HEK293 (cell line): ENCODE measurements at regions not wholly inside any gene's neighbourhood (a gene's known extent, or its start where the extent isn't known, plus 50 kb on each side); places are given as distances from the start of the nearest gene placed in this dataset.

Source experiments
- CTCF ChIA-PET: fragments of 350-600 bp; formaldehyde crosslinking; extraction: SDS; loops from one replicate; lab custom pipeline; 2021; ENCODE audit warnings: antibody characterized with exemption; lab: Yijun Ruan, JAX
- POLR2A ChIA-PET: fragments of 300-600 bp; formaldehyde crosslinking; extraction: SDS; loops from one replicate; lab custom pipeline; 2020; ENCODE audit warnings: antibody characterized with exemption, inconsistent platforms; lab: Yijun Ruan, JAX
- H3K27ac ChIP-seq: fragments of 200-500 bp; sonication (Bioruptor generic); 2 replicates; pipeline ENCODE4 v1.5.1; 2014; ENCODE audit warnings: low read depth, low read length, control low read depth, inconsistent platforms; ENCODE audit errors: extremely low read depth
- H3K36me3 ChIP-seq, 2 experiments: fragments of 200-500 bp in 1 of 2; sonication (Bioruptor generic) in 1 of 2; 1 replicate in 1 of 2; 2 replicates in 1 of 2; pipeline ENCODE4 v1.5.1; 2014 to 2017; ENCODE audit warnings: inconsistent platforms in 2 of 2, low read length in 2 of 2; ENCODE audit not compliant: control insufficient read depth in 2 of 2, insufficient read depth in 1 of 2
- H3K4me1 ChIP-seq: fragments of 200-500 bp; sonication (Bioruptor generic); 2 replicates; pipeline ENCODE4 v1.5.1; 2014; ENCODE audit warnings: mild to moderate bottlenecking, low read length, inconsistent platforms; ENCODE audit not compliant: control insufficient read depth, insufficient read depth
- H3K4me3 ChIP-seq: 2 replicates; pipeline ENCODE4 v1.5.1; 2011; ENCODE audit warnings: low read depth, mild to moderate bottlenecking, control low read depth, low read length, moderate library complexity
- H3K9me3 ChIP-seq: fragments of 200-500 bp; sonication (Bioruptor generic); 2 replicates; pipeline ENCODE4 v1.5.1; 2014; ENCODE audit warnings: low read depth, low read length, inconsistent platforms; ENCODE audit not compliant: control insufficient read depth, insufficient read depth
- KLF8 ChIP-seq: fragments of 450-650 bp; formaldehyde crosslinking; IDR thresholded peaks from 2 replicates; pipeline ENCODE4 v1.5.1; 2016; ENCODE audit warnings: missing biosample characterization, missing genetic modification characterization
- MYNN ChIP-seq: fragments of 450-650 bp; formaldehyde crosslinking; IDR thresholded peaks from 2 replicates; pipeline ENCODE4 v1.5.1; 2016; ENCODE audit warnings: missing biosample characterization, missing genetic modification characterization, borderline replicate concordance
- OSR2 ChIP-seq: fragments of 450-650 bp; formaldehyde crosslinking; IDR thresholded peaks from 2 replicates; pipeline ENCODE4 v1.5.1; 2016; ENCODE audit warnings: missing biosample characterization, missing genetic modification characterization
- SALL2 ChIP-seq: fragments of 450-650 bp; formaldehyde crosslinking; IDR thresholded peaks from 2 replicates; pipeline ENCODE4 v1.5.0; 2017; ENCODE audit warnings: missing biosample characterization, mild to moderate bottlenecking, missing genetic modification characterization, borderline replicate concordance
- ZBTB17 ChIP-seq: fragments of 450-650 bp; formaldehyde crosslinking; IDR thresholded peaks from 2 replicates; pipeline ENCODE4 v1.5.1; 2016; ENCODE audit warnings: missing biosample characterization, missing genetic modification characterization
- ZBTB21 ChIP-seq: fragments of 450-650 bp; formaldehyde crosslinking; IDR thresholded peaks from 2 replicates; pipeline ENCODE4 v1.5.1; 2017; ENCODE audit warnings: missing biosample characterization, missing genetic modification characterization
- ZIC2 ChIP-seq: fragments of 450-650 bp; formaldehyde crosslinking; IDR thresholded peaks from 2 replicates; pipeline ENCODE4 v1.5.1; 2016; ENCODE audit warnings: missing biosample characterization, missing genetic modification characterization
- ZNF121 ChIP-seq: fragments of 450-650 bp; formaldehyde crosslinking; IDR thresholded peaks from 2 replicates; pipeline ENCODE4 v1.5.1; 2016; ENCODE audit warnings: missing biosample characterization, missing genetic modification characterization
- ZNF146 ChIP-seq: fragments of 450-650 bp; formaldehyde crosslinking; IDR thresholded peaks from 2 replicates; pipeline ENCODE4 v1.5.1; 2016; ENCODE audit warnings: missing biosample characterization, missing genetic modification characterization
- ZNF184 ChIP-seq: fragments of 450-650 bp; IDR thresholded peaks from 2 replicates; pipeline ENCODE4 v1.5.1; 2018; ENCODE audit warnings: missing biosample characterization, mild to moderate bottlenecking, missing genetic modification characterization
- ZNF292 ChIP-seq: fragments of 450-650 bp; formaldehyde crosslinking; IDR thresholded peaks from 2 replicates; pipeline ENCODE4 v1.5.1; 2016; ENCODE audit warnings: low read depth, missing biosample characterization, missing genetic modification characterization, borderline replicate concordance
- ZNF302 ChIP-seq: fragments of 450-650 bp; formaldehyde crosslinking; IDR thresholded peaks from 2 replicates; pipeline ENCODE4 v1.5.1; 2016; ENCODE audit warnings: missing biosample characterization, missing genetic modification characterization, low read depth
- ZNF335 ChIP-seq: fragments of 450-650 bp; formaldehyde crosslinking; conservative IDR thresholded peaks from 2 replicates; pipeline ENCODE4 v1.5.1; 2016; ENCODE audit warnings: missing biosample characterization, missing genetic modification characterization
- ZNF366 ChIP-seq: fragments of 450-650 bp; formaldehyde crosslinking; conservative IDR thresholded peaks from 2 replicates; pipeline ENCODE4 v1.5.1; 2016; ENCODE audit warnings: missing biosample characterization, missing genetic modification characterization
- ZNF530 ChIP-seq: fragments of 450-650 bp; formaldehyde crosslinking; IDR thresholded peaks from 2 replicates; pipeline ENCODE4 v1.5.1; 2016; ENCODE audit warnings: low read depth, missing biosample characterization, missing genetic modification characterization
- ZNF544 ChIP-seq: fragments of 450-650 bp; formaldehyde crosslinking; IDR thresholded peaks from 2 replicates; pipeline ENCODE4 v1.5.0; 2017; ENCODE audit warnings: missing biosample characterization, missing genetic modification characterization
- ZNF555 ChIP-seq: fragments of 450-650 bp; formaldehyde crosslinking; conservative IDR thresholded peaks from 2 replicates; pipeline ENCODE4 v1.5.1; 2017; ENCODE audit warnings: missing biosample characterization, mild to moderate bottlenecking, missing genetic modification characterization, inconsistent platforms
- ZNF596 ChIP-seq: fragments of 450-650 bp; IDR thresholded peaks from 2 replicates; pipeline ENCODE4 v1.5.0; 2018; ENCODE audit warnings: missing biosample characterization, mild to moderate bottlenecking, missing genetic modification characterization, moderate library complexity
- ZNF610 ChIP-seq: fragments of 450-650 bp; formaldehyde crosslinking; IDR thresholded peaks from 2 replicates; pipeline ENCODE4 v1.5.1; 2016; ENCODE audit warnings: missing biosample characterization, missing genetic modification characterization, borderline replicate concordance
- ZNF623 ChIP-seq: fragments of 450-650 bp; formaldehyde crosslinking; IDR thresholded peaks from 2 replicates; pipeline ENCODE4 v1.5.1; 2016; ENCODE audit warnings: missing biosample characterization, missing genetic modification characterization
- ZNF626 ChIP-seq: fragments of 450-650 bp; sonication (Bioruptor Pico); formaldehyde crosslinking; IDR thresholded peaks from 2 replicates; pipeline ENCODE4 v1.5.1; 2018; ENCODE audit warnings: missing biosample characterization, missing genetic modification characterization, inconsistent platforms
- ZNF660 ChIP-seq: fragments of 450-650 bp; IDR thresholded peaks from 2 replicates; pipeline ENCODE4 v1.5.1; 2018; ENCODE audit warnings: missing biosample characterization, mild to moderate bottlenecking, missing genetic modification characterization
- ZNF677 ChIP-seq: fragments of 450-650 bp; IDR thresholded peaks from 2 replicates; pipeline ENCODE4 v1.5.0; 2018; ENCODE audit warnings: missing biosample characterization, mild to moderate bottlenecking, missing genetic modification characterization, moderate library complexity
- ZNF791 ChIP-seq: fragments of 450-650 bp; formaldehyde crosslinking; IDR thresholded peaks from 2 replicates; pipeline ENCODE4 v1.5.1; 2016; ENCODE audit warnings: missing biosample characterization, missing genetic modification characterization
- ZSCAN30 ChIP-seq: fragments of 450-650 bp; IDR thresholded peaks from 2 replicates; pipeline ENCODE4 v1.5.1; 2018; ENCODE audit warnings: missing biosample characterization, mild to moderate bottlenecking, missing genetic modification characterization, moderate library complexity
- TF ChIP-seq, protein P1 (sequence below): fragments of 450-650 bp; formaldehyde crosslinking; IDR thresholded peaks from 2 replicates; pipeline ENCODE4 v1.5.1; 2016; ENCODE audit warnings: missing biosample characterization, missing genetic modification characterization
- TF ChIP-seq, protein P2 (sequence below): fragments of 450-650 bp; IDR thresholded peaks from 2 replicates; pipeline ENCODE4 v1.5.1; 2018; ENCODE audit warnings: missing biosample characterization, missing genetic modification characterization
- TF ChIP-seq, protein P3 (sequence below): fragments of 450-650 bp; formaldehyde crosslinking; IDR thresholded peaks from 2 replicates; pipeline ENCODE4 v1.5.1; 2017; ENCODE audit warnings: missing biosample characterization, mild to moderate bottlenecking, missing genetic modification characterization, moderate library complexity
- TF ChIP-seq, protein P4 (sequence below): fragments of 450-650 bp; IDR thresholded peaks from 2 replicates; pipeline ENCODE4 v1.5.1; 2018; ENCODE audit warnings: missing biosample characterization, mild to moderate bottlenecking, missing genetic modification characterization

DNA sequence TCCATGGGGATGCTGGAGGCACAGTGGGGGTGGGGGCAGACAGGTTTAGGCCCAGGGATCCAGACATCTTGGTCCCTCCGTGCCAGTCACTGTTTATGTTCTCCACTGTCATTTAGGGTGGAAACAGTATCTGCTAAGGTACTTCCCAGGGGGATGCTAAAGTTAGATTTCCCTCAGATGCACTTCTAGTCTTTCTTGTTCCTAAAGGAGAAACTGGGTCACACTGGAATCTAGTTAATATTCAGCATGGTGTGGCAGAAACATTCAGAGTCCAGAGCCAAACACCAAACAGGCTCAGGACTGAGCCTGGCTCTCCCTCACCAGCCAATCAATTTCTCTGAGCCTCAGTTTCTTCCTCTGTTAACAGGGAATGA lies 83.4 kb upstream of the PLET1 start (continued):
- TF ChIP-seq ZNF610 (tag by site-specific recombination) (no peak), ZBTB21 (tag by site-specific recombination) (no peak), ZNF596 (tag by site-specific recombination) (no peak), ZIC2 (no peak; the same call in 1 of the 2 replicates)

DNA sequence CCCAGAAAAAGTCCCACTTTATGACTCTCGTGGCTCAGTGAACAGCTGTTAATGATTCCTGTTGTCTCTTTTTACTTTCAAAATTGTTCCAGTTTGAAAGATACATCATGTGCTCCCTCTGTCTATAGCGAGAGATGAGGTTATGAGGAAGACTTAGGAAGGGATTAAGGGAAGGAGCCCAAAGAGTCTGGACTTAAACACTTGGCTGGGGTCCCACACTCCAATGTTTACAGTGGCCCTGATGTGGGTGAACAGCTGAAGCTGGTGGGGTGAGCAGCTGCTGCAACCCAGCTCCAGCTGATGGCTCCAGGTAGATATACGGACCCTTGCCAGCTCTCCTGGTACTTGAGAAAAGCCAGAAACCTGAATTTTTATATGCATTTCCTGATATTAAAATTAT lies 84.5 kb upstream of the PLET1 start:
- H3K36me3 ChIP-seq: no peaks in the 10 kb centered on the region
- ChIA-PET POLR2A (no interaction called here), CTCF (interaction anchor here (0.8 to 2.0 kb wide), 2 partner anchors 10 to 56 kb away, joined by 4 to 17 read pairs; no protein-coding TSS in a partner anchor)
- H3K4me1 ChIP-seq: peaks cover 3% of the 10 kb centered on the region
- no peak overlapping the region for H3K4me3 ChIP-seq
- H3K9me3 ChIP-seq: no peaks in the 10 kb centered on the region
- TF ChIP-seq OSR2 (tag by site-specific recombination): no peak
- TF ChIP-seq ZNF544 (tag by site-specific recombination): no peak
- no peak for TF ChIP-seq ZNF121 (tag by site-specific recombination)
- no peak for TF ChIP-seq ZNF184 (tag by site-specific recombination)
- no peak for TF ChIP-seq ZSCAN30
- TF ChIP-seq ZNF530 (tag by site-specific recombination): no peak
- TF ChIP-seq, protein P1, sequence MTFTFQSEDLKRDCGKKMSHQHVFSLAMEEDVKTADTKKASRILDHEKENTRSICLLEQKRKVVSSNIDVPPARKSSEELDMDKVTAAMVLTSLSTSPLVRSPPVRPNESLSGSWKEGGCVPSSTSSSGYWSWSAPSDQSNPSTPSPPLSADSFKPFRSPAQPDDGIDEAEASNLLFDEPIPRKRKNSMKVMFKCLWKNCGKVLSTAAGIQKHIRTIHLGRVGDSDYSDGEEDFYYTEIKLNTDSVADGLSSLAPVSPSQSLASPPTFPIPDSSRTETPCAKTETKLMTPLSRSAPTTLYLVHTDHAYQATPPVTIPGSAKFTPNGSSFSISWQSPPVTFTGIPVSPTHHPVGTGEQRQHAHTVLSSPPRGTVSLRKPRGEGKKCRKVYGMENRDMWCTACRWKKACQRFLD (tag by site-specific recombination): no peak
- TF ChIP-seq ZNF791: no peak
- TF ChIP-seq ZNF660: no peak
- TF ChIP-seq ZNF292 (tag by site-specific recombination): no peak
- no peak for TF ChIP-seq ZNF335
- no peak for TF ChIP-seq KLF8
- no peak for TF ChIP-seq ZBTB17
- TF ChIP-seq MYNN (tag by site-specific recombination): no peak
- no peak overlapping the region for H3K27ac ChIP-seq

DNA sequence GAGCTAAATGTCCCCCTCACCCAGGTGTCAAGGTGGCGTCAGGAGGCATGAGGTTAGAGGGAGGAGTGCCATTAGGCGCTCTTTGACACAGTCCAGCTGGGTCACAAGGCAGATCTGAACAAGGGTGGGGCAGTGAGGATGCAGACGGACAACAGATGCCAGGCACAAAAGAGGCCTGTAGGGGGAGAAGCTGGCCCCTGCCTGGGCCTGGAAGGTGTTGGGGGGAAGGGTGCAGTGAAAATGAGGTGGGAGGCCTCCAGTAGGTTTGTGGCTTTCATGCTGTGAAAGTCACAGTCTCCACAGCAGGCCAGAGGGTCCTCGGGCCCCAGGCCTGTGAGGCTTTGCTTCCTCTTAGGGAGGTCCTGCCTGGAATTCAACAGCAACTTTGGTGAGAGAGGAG lies 85.0 kb upstream of the PLET1 start:
- H3K27ac ChIP-seq: no peak overlapping the region
- ChIA-PET CTCF (interaction anchor here (0.6 to 2.0 kb wide), 4 partner anchors 9 to 211 kb away, joined by 3 to 17 read pairs (median 4); no protein-coding TSS in a partner anchor), POLR2A (no interaction called here)

DNA sequence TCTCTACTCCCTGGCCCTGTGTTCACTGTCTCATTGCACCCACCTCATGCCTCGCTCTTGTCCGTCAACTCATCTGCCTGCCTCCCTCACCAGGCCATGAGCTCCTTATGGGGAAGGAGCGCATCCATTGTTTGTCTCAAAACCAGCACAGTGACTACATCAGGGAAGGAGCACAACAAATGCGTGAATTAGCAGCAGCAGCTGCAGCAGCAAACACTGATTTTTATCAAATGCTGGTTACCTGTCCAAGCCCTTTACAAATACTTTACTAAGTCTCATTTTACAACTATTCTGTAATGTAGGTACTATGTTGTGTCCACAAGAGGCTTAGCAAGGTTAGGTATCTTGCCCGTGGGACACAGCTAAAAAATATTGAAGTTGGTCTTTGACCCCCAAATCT lies 85.9 kb upstream of the PLET1 start:
- H3K4me3 ChIP-seq: no peak overlapping the region
- H3K4me1 ChIP-seq: peaks cover 3% of the 10 kb centered on the region
- no peak overlapping the region for H3K27ac ChIP-seq
- ChIA-PET POLR2A (no interaction called here), CTCF (interaction anchor here (0.6 to 2.0 kb wide), 3 partner anchors 8 to 212 kb away, joined by 3 to 17 read pairs (median 5); no protein-coding TSS in a partner anchor)
- H3K9me3 ChIP-seq: no peaks in the 10 kb centered on the region
- H3K36me3 ChIP-seq: no peaks in the 10 kb centered on the region
- TF ChIP-seq, protein P2, sequence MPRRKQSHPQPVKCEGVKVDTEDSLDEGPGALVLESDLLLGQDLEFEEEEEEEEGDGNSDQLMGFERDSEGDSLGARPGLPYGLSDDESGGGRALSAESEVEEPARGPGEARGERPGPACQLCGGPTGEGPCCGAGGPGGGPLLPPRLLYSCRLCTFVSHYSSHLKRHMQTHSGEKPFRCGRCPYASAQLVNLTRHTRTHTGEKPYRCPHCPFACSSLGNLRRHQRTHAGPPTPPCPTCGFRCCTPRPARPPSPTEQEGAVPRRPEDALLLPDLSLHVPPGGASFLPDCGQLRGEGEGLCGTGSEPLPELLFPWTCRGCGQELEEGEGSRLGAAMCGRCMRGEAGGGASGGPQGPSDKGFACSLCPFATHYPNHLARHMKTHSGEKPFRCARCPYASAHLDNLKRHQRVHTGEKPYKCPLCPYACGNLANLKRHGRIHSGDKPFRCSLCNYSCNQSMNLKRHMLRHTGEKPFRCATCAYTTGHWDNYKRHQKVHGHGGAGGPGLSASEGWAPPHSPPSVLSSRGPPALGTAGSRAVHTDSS (tag by site-specific recombination): no peak
- TF ChIP-seq ZNF302 (no peak), ZNF626 (tag by site-specific recombination) (no peak), ZNF366 (tag by site-specific recombination) (no peak), ZNF146 (tag by site-specific recombination) (no peak), ZNF677 (tag by site-specific recombination) (no peak), SALL2 (tag by site-specific recombination) (no peak)
- TF ChIP-seq, protein P3, sequence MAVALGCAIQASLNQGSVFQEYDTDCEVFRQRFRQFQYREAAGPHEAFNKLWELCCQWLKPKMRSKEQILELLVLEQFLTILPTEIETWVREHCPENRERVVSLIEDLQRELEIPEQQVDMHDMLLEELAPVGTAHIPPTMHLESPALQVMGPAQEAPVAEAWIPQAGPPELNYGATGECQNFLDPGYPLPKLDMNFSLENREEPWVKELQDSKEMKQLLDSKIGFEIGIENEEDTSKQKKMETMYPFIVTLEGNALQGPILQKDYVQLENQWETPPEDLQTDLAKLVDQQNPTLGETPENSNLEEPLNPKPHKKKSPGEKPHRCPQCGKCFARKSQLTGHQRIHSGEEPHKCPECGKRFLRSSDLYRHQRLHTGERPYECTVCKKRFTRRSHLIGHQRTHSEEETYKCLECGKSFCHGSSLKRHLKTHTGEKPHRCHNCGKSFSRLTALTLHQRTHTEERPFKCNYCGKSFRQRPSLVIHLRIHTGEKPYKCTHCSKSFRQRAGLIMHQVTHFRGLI (tag by site-specific recombination): no peak
- TF ChIP-seq, protein P4, sequence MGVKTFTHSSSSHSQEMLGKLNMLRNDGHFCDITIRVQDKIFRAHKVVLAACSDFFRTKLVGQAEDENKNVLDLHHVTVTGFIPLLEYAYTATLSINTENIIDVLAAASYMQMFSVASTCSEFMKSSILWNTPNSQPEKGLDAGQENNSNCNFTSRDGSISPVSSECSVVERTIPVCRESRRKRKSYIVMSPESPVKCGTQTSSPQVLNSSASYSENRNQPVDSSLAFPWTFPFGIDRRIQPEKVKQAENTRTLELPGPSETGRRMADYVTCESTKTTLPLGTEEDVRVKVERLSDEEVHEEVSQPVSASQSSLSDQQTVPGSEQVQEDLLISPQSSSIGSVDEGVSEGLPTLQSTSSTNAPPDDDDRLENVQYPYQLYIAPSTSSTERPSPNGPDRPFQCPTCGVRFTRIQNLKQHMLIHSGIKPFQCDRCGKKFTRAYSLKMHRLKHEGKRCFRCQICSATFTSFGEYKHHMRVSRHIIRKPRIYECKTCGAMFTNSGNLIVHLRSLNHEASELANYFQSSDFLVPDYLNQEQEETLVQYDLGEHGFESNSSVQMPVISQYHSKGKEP (tag by site-specific recombination): no peak

More for the DNA sequence above, 85.0 kb upstream of the PLET1 start:
- Histone ChIP-seq H3K36me3 (no peaks in the 10 kb centered on the region), H3K4me3 (no peak overlapping the region), H3K9me3 (no peaks in the 10 kb centered on the region), H3K4me1 (peaks cover 3% of the 10 kb centered on the region)
- TF ChIP-seq ZNF555 (tag by site-specific recombination) (no peak), ZIC2 (peak; percentile 73), ZNF623 (no peak), ZNF626 (tag by site-specific recombination) (no peak)
